K562 (cell line): ENCODE measurements at regions not wholly inside any gene's neighbourhood (a gene's known extent, or its start where the extent isn't known, plus 50 kb on each side); places are given as distances from the start of the nearest gene placed in this dataset.

Source experiments
- BCLAF1 ChIP-seq, 2 experiments: fragments of 450-650 bp in 1 of 2; IDR thresholded peaks; 2 replicates each; pipeline ENCODE4 v1.6.1; 2011 to 2017; ENCODE audit warnings: low read depth in 2 of 2, antibody characterized with exemption in 1 of 2, borderline replicate concordance in 1 of 2, low read length in 1 of 2, mild to moderate bottlenecking in 1 of 2, mixed read lengths in 1 of 2; ENCODE audit not compliant: control insufficient read depth in 1 of 2
- CEBPB ChIP-seq: fragments of 450-650 bp; IDR thresholded peaks from 2 replicates; pipeline ENCODE4 v1.6.1; 2016; ENCODE audit warnings: missing genetic modification characterization, missing compliant biosample characterization
- MXI1 ChIP-seq: IDR thresholded peaks from 2 replicates; pipeline ENCODE4 v1.6.1; 2011; ENCODE audit warnings: low read depth, mild to moderate bottlenecking, improper control_type of control experiment, low read length
- RFX1 ChIP-seq: fragments of 450-650 bp; IDR thresholded peaks from 2 replicates; pipeline ENCODE4 v1.6.1; 2016; ENCODE audit warnings: mild to moderate bottlenecking, moderate library complexity
- ZBTB7A ChIP-seq: IDR thresholded peaks from 2 replicates; pipeline ENCODE4 v1.6.1; 2011; ENCODE audit warnings: low read depth, mild to moderate bottlenecking, low read length, moderate library complexity, borderline replicate concordance; ENCODE audit not compliant: control insufficient read depth

- TF ChIP-seq MXI1 = no peak
- no peak for TF ChIP-seq BCLAF1 (IDR thresholded peaks at IDR 0.05; ENCODE audit: borderline replicate concordance in 1 of 2, control insufficient read depth in 1 of 2, low read depth in 2 of 2, low read length in 1 of 2)
- no peak for TF ChIP-seq ZBTB7A
- no peak for TF ChIP-seq CEBPB (tag)
- no peak for TF ChIP-seq RFX1
These were observed 94.1 kb upstream of the FAM9B start for GRCh38 chrX:9127986-9128385.
